ENCODE measurements at regions not wholly inside any gene's neighbourhood (a gene's known extent, or its start where the extent isn't known, plus 50 kb on each side); places are given as distances from the start of the nearest gene placed in this dataset.

GRCh38 chr2:216553482-216554240 is 55.0 kb downstream of the RPL37A start:
- no peak for DNase-seq (ENCODE audit: low spot score)

GRCh38 chr2:216554286-216554685 is 55.6 kb downstream of the RPL37A start:
- no peak for DNase-seq (ENCODE audit: low spot score)

- no peak for DNase-seq (ENCODE audit: low spot score)
Observed at GRCh38 chr2:216554755-216555154, 56.1 kb downstream of the RPL37A start.

- DNase-seq (ENCODE audit: low spot score) = peak; percentile 13
Observed at GRCh38 chr2:216555274-216555673, 56.6 kb downstream of the RPL37A start.

GRCh38 chr2:216556202-216556601 is 57.6 kb downstream of the RPL37A start:
- no peak for DNase-seq (ENCODE audit: low spot score)

GRCh38 chr2:216557413-216557812 is 58.8 kb downstream of the RPL37A start:
- DNase-seq (ENCODE audit: low spot score) = no peak

- no peak for DNase-seq (ENCODE audit: low spot score)
Observed at GRCh38 chr2:216557820-216558219, 59.2 kb downstream of the RPL37A start.

GRCh38 chr2:216559625-216560156 is 61.0 kb downstream of the RPL37A start:
- DNase-seq (ENCODE audit: low spot score) = no peak

GRCh38 chr2:216560838-216561270 is 62.2 kb downstream of the RPL37A start:
- no peak for DNase-seq (ENCODE audit: low spot score)

GRCh38 chr2:216562696-216563435 is 64.2 kb downstream of the RPL37A start:
- DNase-seq (ENCODE audit: low spot score) = no peak

GRCh38 chr2:216563646-216564045 is 65.0 kb downstream of the RPL37A start:
- DNase-seq (ENCODE audit: low spot score) = no peak

GRCh38 chr2:216564611-216565010 is 66.0 kb downstream of the RPL37A start:
- DNase-seq (ENCODE audit: low spot score) = no peak

- DNase-seq (ENCODE audit: low spot score) = no peak
Observed at GRCh38 chr2:216565956-216566355, 67.3 kb upstream of the IGFBP2 start.

- DNase-seq (ENCODE audit: low spot score) = no peak
Observed at GRCh38 chr2:216568576-216568975, 64.6 kb upstream of the IGFBP2 start.

GRCh38 chr2:216569765-216570164 is 63.5 kb upstream of the IGFBP2 start:
- DNase-seq (ENCODE audit: low spot score) = no peak

- no peak for DNase-seq (ENCODE audit: low spot score)
Observed at GRCh38 chr2:216570357-216570756, 62.9 kb upstream of the IGFBP2 start.

GRCh38 chr2:216571178-216571908 is 61.9 kb upstream of the IGFBP2 start:
- DNase-seq (ENCODE audit: low spot score) = no peak

- no peak for DNase-seq (ENCODE audit: low spot score)
Observed at GRCh38 chr2:216571909-216572513, 61.2 kb upstream of the IGFBP2 start.

GRCh38 chr2:216572582-216573578 is 60.3 kb upstream of the IGFBP2 start:
- no peak for DNase-seq (ENCODE audit: low spot score)

GRCh38 chr2:216574046-216574445 is 59.2 kb upstream of the IGFBP2 start:
- no peak for DNase-seq (ENCODE audit: low spot score)

- no peak for DNase-seq (ENCODE audit: low spot score)
Observed at GRCh38 chr2:216574586-216574985, 58.6 kb upstream of the IGFBP2 start.
